Epithelial cell of proximal tubule (primary cell): ENCODE measurements at regions not wholly inside any gene's neighbourhood (a gene's known extent, or its start where the extent isn't known, plus 50 kb on each side); places are given as distances from the start of the nearest gene placed in this dataset.
"Not testable (repeated sequence)": the region's sequence is repeated elsewhere in the genome, so short reads cannot be mapped to it uniquely, and the experiment has no call there.

Source experiments
- DNase-seq: peaks from one replicate; pipeline ENCODE4 v3.0.0-alpha.2; 2011; ENCODE audit warnings: low read depth
- H3K4me3 ChIP-seq: 2 replicates; pipeline ENCODE4 v1.5.1; 2011; ENCODE audit warnings: low read depth, mild to moderate bottlenecking, low read length
- CTCF ChIP-seq: conservative IDR thresholded peaks from 2 replicates; pipeline ENCODE4 v1.5.1; 2012; ENCODE audit warnings: low read depth, mild to moderate bottlenecking, low read length

DNA sequence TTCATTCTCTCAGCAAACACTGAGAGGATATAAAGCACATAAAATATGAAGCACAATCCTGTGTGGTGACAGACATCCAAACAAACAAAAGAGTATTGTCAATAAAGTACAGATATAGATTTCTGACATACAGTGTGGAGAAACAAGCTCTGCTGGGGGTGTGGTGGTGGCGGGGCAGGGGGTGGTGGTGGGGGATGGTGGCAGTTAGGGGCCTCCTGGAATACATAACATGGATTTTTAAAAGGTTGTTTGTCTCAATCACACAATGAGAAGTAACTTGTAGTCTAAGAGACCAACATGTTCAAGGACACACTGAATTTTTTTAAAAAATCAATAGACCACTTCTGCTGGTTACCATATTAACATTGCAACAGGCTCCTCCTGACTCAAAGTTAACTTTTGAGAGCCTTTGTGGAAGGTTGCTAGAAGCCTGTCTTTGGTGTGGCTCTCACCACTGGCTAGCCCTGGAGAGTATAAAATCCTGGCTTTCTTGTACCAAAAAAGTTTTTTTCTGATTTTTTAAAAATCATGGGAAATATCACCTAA is 1197.4 kb downstream of the SUCLG1 start:
- no peak for DNase-seq
- TF ChIP-seq CTCF: no peak
- no peak overlapping the region for H3K4me3 ChIP-seq

DNA sequence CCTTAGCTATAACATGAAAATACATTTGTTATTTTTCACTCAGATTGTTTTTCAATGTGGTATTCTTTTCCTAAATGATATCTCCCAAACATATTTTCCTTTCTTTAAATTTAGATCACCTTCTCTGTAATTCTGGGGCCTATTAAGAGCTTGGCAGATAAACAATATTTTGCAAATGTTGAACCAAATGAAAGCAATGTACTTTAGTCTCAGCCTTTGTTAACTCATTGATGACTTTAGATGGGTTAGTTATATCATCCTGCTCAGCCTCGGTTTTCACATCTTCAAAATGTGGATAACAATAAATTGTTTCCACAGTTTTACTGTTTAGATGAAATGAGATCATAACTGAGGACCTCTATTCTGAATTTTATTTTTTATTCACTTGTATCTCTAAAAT is 1205.2 kb downstream of the SUCLG1 start:
- no peak for TF ChIP-seq CTCF
- DNase-seq: no peak

GRCh38 chr2:83251321-83251872 is 1207.7 kb downstream of the SUCLG1 start:
- no peak for DNase-seq
- TF ChIP-seq CTCF: no peak
- H3K4me3 ChIP-seq: no peak overlapping the region

More for the DNA sequence above, 1205.2 kb downstream of the SUCLG1 start:
- H3K4me3 ChIP-seq: no peak overlapping the region

DNA sequence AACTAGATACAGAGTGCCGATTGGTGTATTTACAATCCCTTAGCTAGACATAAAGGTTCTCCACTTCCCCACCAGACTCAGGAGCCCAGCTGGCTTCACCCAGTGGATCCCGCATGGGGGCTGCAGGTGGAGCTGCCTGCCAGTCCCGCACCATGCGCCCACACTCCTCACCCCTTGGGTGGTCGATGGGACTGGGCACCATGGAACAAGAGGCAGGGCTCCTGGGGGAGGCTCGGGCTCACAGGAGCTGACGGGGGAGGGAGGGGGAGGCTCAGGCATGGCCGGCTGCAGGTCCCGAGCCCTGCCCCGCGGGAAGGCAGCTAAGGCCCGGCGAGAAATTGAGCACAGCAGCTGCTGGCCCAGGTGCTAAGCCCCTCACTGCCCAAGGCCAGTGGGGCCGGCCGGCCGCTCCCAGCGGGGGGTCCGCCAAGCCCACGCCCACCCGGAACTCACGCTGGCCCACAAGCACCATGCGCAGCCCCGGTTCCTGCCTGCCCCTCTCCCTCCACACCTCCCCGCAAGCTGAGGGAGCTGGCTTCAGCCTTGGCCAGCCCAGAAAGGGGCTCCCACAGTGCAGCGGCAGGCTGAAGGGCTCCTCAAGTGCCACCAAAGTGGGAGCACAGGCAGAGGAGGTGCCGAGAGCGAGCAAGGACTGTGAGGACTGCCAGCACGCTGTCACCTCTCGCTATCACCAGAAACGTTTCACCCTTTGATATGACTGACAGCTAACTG is 1213.1 kb downstream of the SUCLG1 start:
- not testable (repeated sequence) for DNase-seq

GRCh38 chr2:83240611-83241010 is 1218.5 kb downstream of the SUCLG1 start:
- H3K4me3 ChIP-seq: no peak overlapping the region
- no peak for TF ChIP-seq CTCF
- no peak for DNase-seq

More for the DNA sequence above, 1213.1 kb downstream of the SUCLG1 start:
- H3K4me3 ChIP-seq: not testable (repeated sequence)

DNA sequence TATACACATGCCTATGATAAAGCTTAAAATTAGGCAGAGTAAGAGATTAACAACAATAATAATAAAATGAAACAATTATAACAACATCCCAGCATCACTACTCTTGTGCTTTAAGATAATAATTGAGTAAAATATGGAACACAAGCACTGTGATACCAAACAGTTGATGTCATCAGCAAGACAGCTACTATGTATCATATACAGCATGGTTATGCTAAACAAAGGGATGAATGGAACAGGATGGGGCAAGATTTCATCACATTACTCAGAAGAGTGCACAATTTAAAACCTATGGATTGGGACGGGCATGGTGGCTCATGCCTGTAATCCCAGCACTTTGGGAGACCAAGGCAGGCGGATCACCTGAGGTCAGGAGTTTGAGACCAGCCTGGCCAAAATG is 1221.0 kb downstream of the SUCLG1 start:
- no peak for TF ChIP-seq CTCF
- no peak for DNase-seq
- no peak overlapping the region for H3K4me3 ChIP-seq

DNA sequence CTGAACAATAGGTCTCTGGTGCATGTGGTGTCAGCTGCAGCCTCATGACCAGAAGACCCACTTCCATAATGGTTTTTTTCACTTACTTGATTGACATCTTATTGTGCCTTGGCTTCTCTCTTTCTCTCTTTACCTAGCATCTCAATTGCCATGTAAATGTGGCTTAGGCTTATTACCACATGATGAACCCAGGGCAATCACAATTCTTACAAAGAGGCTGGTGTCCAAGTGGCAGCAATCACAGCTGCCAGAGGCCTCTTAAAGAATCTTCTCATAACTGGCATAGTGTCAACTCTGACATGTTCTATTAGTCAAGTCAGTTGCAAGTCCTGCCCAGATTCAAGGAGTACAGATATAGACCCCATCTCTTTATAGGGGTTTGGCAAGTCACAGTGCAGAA is 1224.8 kb downstream of the SUCLG1 start:
- DNase-seq: no peak
- no peak overlapping the region for H3K4me3 ChIP-seq
- no peak for TF ChIP-seq CTCF
